Liver (tissue), 7 donors: ENCODE measurements at regions not wholly inside any gene's neighbourhood (a gene's known extent, or its start where the extent isn't known, plus 50 kb on each side); places are given as distances from the start of the nearest gene placed in this dataset.
"Not testable (repeated sequence)": the region's sequence is repeated elsewhere in the genome, so short reads cannot be mapped to it uniquely, and the experiment has no call there.

Experiments
- DNase-seq: peaks from one replicate; pipeline ENCODE4 v3.0.0-alpha.2; 2017; ENCODE audit warnings: low spot score
- H3K27ac ChIP-seq, 2 donors: one replicate each; pipeline ENCODE4 v1.7.0; 2013; ENCODE audit warnings: inconsistent platforms in 2 of 2, low read length in 2 of 2, control low read depth in 1 of 2, low read depth in 1 of 2, mild to moderate bottlenecking in 1 of 2
- H3K27me3 ChIP-seq, 4 donors: one replicate each; pipeline versions ENCODE4 v1.6.1 to v1.7.0; 2013; ENCODE audit warnings: low read length in 3 of 4, inconsistent platforms in 1 of 4, mild to moderate bottlenecking in 1 of 4, moderate library complexity in 1 of 4; ENCODE audit not compliant: control insufficient read depth in 4 of 4, insufficient read depth in 4 of 4
- H3K36me3 ChIP-seq, 4 donors: one replicate each; pipeline versions ENCODE4 v1.6.1 to v1.7.0; 2013; ENCODE audit warnings: low read length in 3 of 4, mild to moderate bottlenecking in 3 of 4, low read depth in 1 of 4, moderate library complexity in 1 of 4; ENCODE audit not compliant: control insufficient read depth in 4 of 4, insufficient read depth in 3 of 4
- H3K4me1 ChIP-seq, 4 donors: one replicate each; pipeline versions ENCODE4 v1.6.1 to v1.7.0; 2013; ENCODE audit warnings: low read length in 3 of 4, mild to moderate bottlenecking in 3 of 4, moderate library complexity in 1 of 4; ENCODE audit not compliant: control insufficient read depth in 4 of 4, insufficient read depth in 4 of 4
- H3K4me3 ChIP-seq, 3 donors: one replicate each; pipeline versions ENCODE4 v1.6.1 to v1.7.0; 2013; ENCODE audit warnings: low read length in 3 of 3, control low read depth in 1 of 3, low read depth in 1 of 3, mild to moderate bottlenecking in 1 of 3
- H3K9ac ChIP-seq, 2 donors: one replicate each; pipeline ENCODE4 v1.7.0; 2013; ENCODE audit warnings: low read length in 2 of 2, mild to moderate bottlenecking in 2 of 2, moderate library complexity in 2 of 2, control low read depth in 1 of 2, low read depth in 1 of 2
- H3K9me3 ChIP-seq, 4 donors: one replicate each; pipeline versions ENCODE4 v1.6.1 to v1.7.0; 2013; ENCODE audit warnings: low read length in 3 of 4; ENCODE audit not compliant: control insufficient read depth in 4 of 4
- EGR1 ChIP-seq, 2 donors: IDR thresholded peaks; 2 replicates each; pipeline ENCODE4 v1.6.1; 2016 to 2018; ENCODE audit warnings: antibody characterized with exemption in 2 of 2, low read depth in 2 of 2
- GABPA ChIP-seq, 2 donors: IDR thresholded peaks in 1 of 2; conservative IDR thresholded peaks in 1 of 2; 2 replicates each; pipeline ENCODE4 v1.6.1; 2016; ENCODE audit warnings: antibody characterized with exemption in 2 of 2, mild to moderate bottlenecking in 1 of 2, moderate library complexity in 1 of 2
- HNF4A ChIP-seq, 2 donors: conservative IDR thresholded peaks; 2 replicates each; pipeline ENCODE4 v1.6.1; 2016; ENCODE audit warnings: antibody characterized with exemption in 2 of 2, mild to moderate bottlenecking in 2 of 2
- HNF4G ChIP-seq: IDR thresholded peaks from 2 replicates; pipeline ENCODE4 v1.6.1; 2016; ENCODE audit warnings: antibody characterized with exemption
- NR2F2 ChIP-seq: IDR thresholded peaks from 2 replicates; pipeline ENCODE4 v1.6.1; 2016; ENCODE audit warnings: antibody characterized with exemption
- TAF1 ChIP-seq: conservative IDR thresholded peaks from 2 replicates; pipeline ENCODE4 v1.6.1; 2016; ENCODE audit warnings: antibody characterized with exemption, mild to moderate bottlenecking
- YY1 ChIP-seq: IDR thresholded peaks from 2 replicates; pipeline ENCODE4 v1.6.1; 2016; ENCODE audit warnings: antibody characterized with exemption, mild to moderate bottlenecking
- WGBS: extraction: QIAGEN DNeasy Blood & Tissue Kit; methylation state at CpG from one replicate; pipeline ENCODE4 v1.1.7; 2013; 5-methylcytosine and 5-hydroxymethylcytosine counted together
- TF ChIP-seq, protein P1 (sequence below): IDR thresholded peaks from 2 replicates; pipeline ENCODE4 v1.6.1; 2016; ENCODE audit warnings: antibody characterized with exemption, mild to moderate bottlenecking
- TF ChIP-seq, protein P2 (sequence below): IDR thresholded peaks from 2 replicates; pipeline ENCODE4 v1.6.1; 2016; ENCODE audit warnings: antibody characterized with exemption
- donor health status: healthy.
- donor health status: healthy.
- donor health status: healthy.
- donor health status: healthy.

DNA sequence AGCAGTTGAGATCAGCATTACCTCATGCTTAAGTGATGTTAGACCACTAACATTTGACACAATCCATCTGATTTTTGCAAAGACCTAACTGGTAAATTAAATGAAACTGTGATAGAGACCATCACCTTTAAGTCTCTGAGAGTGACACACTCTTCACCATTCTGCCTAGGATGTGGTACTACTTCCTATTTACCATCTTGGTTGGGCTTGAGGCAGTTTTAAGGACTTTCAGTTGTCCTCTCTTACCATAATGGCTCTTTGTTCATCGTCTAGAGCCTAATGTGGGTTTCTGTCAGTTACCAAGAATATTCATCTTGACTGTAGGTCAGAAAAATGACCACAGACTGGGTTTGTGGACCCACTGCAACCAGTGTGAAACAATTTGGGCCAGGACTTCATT, 158.1 kb downstream of the CETN3 start:
- WGBS: 86% methylated on average over 1 of the region's 1 CpG
- Histone ChIP-seq H3K9ac (no peak overlapping the region), H3K27ac (no peak overlapping the region), H3K4me1 (no peaks in the 10 kb centered on the region), H3K36me3 (no peaks in the 10 kb centered on the region), H3K4me3 (no peak overlapping the region), H3K27me3 (no peaks in the 10 kb centered on the region), H3K9me3 (no peaks in the 10 kb centered on the region)
- no peak for DNase-seq
- no peak for TF ChIP-seq GABPA (IDR thresholded peaks at IDR 0.05 in 1 of 2, conservative IDR thresholded peaks at IDR 0.05 in 1 of 2)
- no peak for TF ChIP-seq NR2F2
- TF ChIP-seq HNF4A (conservative IDR thresholded peaks at IDR 0.05): no peak
- TF ChIP-seq HNF4G: no peak

DNA sequence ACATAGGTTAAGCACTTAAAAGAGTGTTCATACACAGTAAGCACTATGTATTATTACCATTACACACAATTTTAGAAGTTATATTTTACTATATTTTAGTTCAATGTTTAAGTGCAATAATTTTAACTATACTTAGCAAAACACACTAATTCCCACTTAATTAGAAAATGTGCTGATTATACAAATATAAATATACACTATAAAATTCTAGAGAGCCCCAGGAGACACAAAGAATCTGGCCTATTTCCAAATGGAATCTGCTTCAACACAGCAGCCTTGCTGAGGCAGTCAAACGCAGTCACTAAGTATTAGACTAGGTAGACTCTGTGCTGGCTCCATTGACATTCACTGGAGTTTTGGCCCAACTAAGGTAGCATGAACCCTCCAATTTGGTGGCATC, 160.9 kb downstream of the CETN3 start:
- H3K9ac ChIP-seq: no peak overlapping the region
- no peaks in the 10 kb centered on the region for H3K36me3 ChIP-seq
- no peak overlapping the region for H3K4me3 ChIP-seq
- 82% methylated on average over 1 of the region's 1 CpG for WGBS
- TF ChIP-seq, protein P1, sequence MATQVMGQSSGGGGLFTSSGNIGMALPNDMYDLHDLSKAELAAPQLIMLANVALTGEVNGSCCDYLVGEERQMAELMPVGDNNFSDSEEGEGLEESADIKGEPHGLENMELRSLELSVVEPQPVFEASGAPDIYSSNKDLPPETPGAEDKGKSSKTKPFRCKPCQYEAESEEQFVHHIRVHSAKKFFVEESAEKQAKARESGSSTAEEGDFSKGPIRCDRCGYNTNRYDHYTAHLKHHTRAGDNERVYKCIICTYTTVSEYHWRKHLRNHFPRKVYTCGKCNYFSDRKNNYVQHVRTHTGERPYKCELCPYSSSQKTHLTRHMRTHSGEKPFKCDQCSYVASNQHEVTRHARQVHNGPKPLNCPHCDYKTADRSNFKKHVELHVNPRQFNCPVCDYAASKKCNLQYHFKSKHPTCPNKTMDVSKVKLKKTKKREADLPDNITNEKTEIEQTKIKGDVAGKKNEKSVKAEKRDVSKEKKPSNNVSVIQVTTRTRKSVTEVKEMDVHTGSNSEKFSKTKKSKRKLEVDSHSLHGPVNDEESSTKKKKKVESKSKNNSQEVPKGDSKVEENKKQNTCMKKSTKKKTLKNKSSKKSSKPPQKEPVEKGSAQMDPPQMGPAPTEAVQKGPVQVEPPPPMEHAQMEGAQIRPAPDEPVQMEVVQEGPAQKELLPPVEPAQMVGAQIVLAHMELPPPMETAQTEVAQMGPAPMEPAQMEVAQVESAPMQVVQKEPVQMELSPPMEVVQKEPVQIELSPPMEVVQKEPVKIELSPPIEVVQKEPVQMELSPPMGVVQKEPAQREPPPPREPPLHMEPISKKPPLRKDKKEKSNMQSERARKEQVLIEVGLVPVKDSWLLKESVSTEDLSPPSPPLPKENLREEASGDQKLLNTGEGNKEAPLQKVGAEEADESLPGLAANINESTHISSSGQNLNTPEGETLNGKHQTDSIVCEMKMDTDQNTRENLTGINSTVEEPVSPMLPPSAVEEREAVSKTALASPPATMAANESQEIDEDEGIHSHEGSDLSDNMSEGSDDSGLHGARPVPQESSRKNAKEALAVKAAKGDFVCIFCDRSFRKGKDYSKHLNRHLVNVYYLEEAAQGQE: no peak
- TF ChIP-seq TAF1: no peak
- no peak for TF ChIP-seq GABPA (IDR thresholded peaks at IDR 0.05 in 1 of 2, conservative IDR thresholded peaks at IDR 0.05 in 1 of 2)
- TF ChIP-seq, protein P2, sequence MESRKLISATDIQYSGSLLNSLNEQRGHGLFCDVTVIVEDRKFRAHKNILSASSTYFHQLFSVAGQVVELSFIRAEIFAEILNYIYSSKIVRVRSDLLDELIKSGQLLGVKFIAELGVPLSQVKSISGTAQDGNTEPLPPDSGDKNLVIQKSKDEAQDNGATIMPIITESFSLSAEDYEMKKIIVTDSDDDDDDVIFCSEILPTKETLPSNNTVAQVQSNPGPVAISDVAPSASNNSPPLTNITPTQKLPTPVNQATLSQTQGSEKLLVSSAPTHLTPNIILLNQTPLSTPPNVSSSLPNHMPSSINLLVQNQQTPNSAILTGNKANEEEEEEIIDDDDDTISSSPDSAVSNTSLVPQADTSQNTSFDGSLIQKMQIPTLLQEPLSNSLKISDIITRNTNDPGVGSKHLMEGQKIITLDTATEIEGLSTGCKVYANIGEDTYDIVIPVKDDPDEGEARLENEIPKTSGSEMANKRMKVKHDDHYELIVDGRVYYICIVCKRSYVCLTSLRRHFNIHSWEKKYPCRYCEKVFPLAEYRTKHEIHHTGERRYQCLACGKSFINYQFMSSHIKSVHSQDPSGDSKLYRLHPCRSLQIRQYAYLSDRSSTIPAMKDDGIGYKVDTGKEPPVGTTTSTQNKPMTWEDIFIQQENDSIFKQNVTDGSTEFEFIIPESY: no peak
- no peak for TF ChIP-seq EGR1 (IDR thresholded peaks at IDR 0.05; ENCODE audit: low read depth in 2 of 2)
- TF ChIP-seq YY1: no peak
- no peak for DNase-seq
- H3K4me1 ChIP-seq: no peaks in the 10 kb centered on the region
- H3K27me3 ChIP-seq: no peaks in the 10 kb centered on the region
- H3K27ac ChIP-seq: no peak overlapping the region
- H3K9me3 ChIP-seq: no peaks in the 10 kb centered on the region

- H3K4me1 ChIP-seq, H3K4me3 ChIP-seq, H3K27ac ChIP-seq, DNase-seq, H3K9me3 ChIP-seq, H3K9ac ChIP-seq, H3K27me3 ChIP-seq, H3K36me3 ChIP-seq: not testable (repeated sequence)
- 88% methylated on average over 3 of the region's 3 CpGs for WGBS
Measured at GRCh38 chr5:90243848-90244247, 165.7 kb downstream of the CETN3 start.
